ENCODE measurements at regions not wholly inside any gene's neighbourhood (a gene's known extent, or its start where the extent isn't known, plus 50 kb on each side); places are given as distances from the start of the nearest gene placed in this dataset.
A peak's percentile ranks its signal among the peaks of the same experiment; 100 is the strongest.
"Not testable (repeated sequence)": the region's sequence is repeated elsewhere in the genome, so short reads cannot be mapped to it uniquely, and the experiment has no call there.

DNA sequence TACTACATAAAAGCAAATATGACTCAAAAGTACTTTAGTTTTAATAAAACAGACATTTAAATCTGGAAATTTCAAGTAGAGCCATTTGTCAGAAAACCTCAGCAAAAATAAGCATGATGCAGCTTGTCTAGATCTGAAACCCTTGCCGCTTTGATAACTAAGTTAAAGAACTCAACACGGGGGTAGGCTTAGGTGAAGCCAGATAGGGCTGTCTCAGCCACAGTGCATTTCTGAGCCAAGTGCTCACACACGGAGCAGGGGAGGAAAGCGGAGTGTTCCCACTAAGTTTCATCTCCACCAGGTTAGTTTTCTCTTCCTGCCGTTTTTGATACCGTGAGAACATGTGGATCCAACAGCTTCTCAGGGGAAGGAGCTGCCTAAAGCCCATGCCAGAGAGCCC, 303.5 kb downstream of the BCL2L11 start:
- H3K27ac Mint-ChIP-seq (ENCODE audit: low read depth, unreplicated experiment); DNase-seq (ENCODE audit: unreplicated experiment); H3K4me1 Mint-ChIP-seq (ENCODE audit: insufficient read depth, unreplicated experiment); CTCF ChIA-PET; H3K9me3 Mint-ChIP-seq (ENCODE audit: unreplicated experiment); H3K4me3 Mint-ChIP-seq (ENCODE audit: unreplicated experiment); H3K36me3 Mint-ChIP-seq (ENCODE audit: insufficient read depth, unreplicated experiment); H3K27me3 Mint-ChIP-seq (ENCODE audit: insufficient read depth, unreplicated experiment); POLR2A ChIA-PET; BruUV-seq (replicated peaks); intact Hi-C loops (cut with micrococcal nuclease): not testable (repeated sequence)

DNA sequence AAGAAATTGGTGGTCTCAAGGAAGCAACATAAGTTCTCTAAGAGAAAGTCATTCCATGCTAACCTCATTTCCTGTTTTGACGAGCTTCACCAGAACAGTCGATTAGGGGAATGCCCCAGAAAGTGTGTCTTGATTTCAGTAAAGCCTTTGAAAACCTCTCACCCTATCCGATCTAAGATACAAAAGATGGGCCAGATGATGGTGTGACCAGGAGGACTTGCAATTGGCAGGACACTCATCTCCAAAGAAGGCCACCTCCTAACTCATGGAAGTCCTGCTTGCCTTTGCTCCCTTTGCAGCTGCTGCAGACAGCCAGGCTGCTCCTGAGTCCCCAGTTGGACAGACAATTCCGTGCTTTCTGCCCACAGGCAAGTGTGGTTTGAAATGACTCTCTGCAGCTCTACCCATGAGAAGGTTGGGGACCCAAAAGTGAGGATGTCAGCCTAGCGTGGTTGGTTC, 304.2 kb downstream of the BCL2L11 start:
- intact Hi-C loops (cut with micrococcal nuclease); POLR2A ChIA-PET; H3K36me3 Mint-ChIP-seq (ENCODE audit: insufficient read depth, unreplicated experiment); CTCF ChIA-PET; H3K27me3 Mint-ChIP-seq (ENCODE audit: insufficient read depth, unreplicated experiment); H3K27ac Mint-ChIP-seq (ENCODE audit: low read depth, unreplicated experiment); H3K9me3 Mint-ChIP-seq (ENCODE audit: unreplicated experiment); H3K4me3 Mint-ChIP-seq (ENCODE audit: unreplicated experiment); H3K4me1 Mint-ChIP-seq (ENCODE audit: insufficient read depth, unreplicated experiment); DNase-seq (ENCODE audit: unreplicated experiment); BruUV-seq (replicated peaks): not testable (repeated sequence)

DNA sequence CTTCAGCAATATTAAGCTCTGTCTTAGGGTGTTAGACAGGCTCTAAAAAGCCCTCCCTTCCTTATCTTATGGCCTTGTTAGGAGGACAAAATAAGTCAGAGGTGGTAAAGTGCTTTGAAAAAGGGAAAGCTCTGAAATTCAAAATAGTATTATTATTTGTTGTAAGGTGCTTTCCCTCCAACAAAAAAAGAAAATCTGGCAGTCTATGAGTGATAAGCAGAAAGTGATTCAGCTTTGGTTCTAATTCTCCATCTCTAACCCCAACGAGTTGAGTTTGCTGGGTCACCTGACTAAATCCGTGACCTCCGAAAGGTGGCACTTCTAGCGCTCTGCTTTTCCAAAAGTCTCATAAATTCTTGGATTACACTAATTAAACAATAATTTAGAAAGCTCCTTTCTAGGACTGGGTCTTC, 305.1 kb downstream of the BCL2L11 start:
- H3K4me3 Mint-ChIP-seq (ENCODE audit: unreplicated experiment); POLR2A ChIA-PET; intact Hi-C loops (cut with micrococcal nuclease); DNase-seq (ENCODE audit: unreplicated experiment); H3K27ac Mint-ChIP-seq (ENCODE audit: low read depth, unreplicated experiment); H3K27me3 Mint-ChIP-seq (ENCODE audit: insufficient read depth, unreplicated experiment); H3K9me3 Mint-ChIP-seq (ENCODE audit: unreplicated experiment); CTCF ChIA-PET; H3K36me3 Mint-ChIP-seq (ENCODE audit: insufficient read depth, unreplicated experiment); H3K4me1 Mint-ChIP-seq (ENCODE audit: insufficient read depth, unreplicated experiment): not testable (repeated sequence)
- BruUV-seq (replicated peaks) = TSS peak; percentile 10

DNA sequence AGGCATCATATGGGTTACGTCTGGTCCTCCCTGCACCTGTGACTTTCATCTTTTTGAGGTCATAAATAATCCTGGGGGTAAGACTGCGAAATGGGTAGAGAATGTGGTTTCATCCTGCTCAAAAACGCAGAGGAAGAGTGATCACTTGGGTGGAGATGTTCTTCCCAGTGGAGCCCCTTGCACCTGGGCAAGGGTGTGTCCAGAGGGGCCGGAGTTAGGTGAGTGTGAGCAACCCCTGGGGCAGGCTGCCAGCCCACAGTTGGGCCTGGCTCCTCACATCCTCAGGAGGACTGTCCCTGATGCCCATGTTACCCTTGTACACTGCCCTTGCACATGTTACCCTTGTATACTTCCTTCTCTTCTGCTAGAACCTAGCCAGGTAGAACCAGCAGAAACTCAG, 306.6 kb downstream of the BCL2L11 start:
- H3K27me3 Mint-ChIP-seq (ENCODE audit: insufficient read depth, unreplicated experiment); intact Hi-C loops (cut with micrococcal nuclease); POLR2A ChIA-PET; H3K4me3 Mint-ChIP-seq (ENCODE audit: unreplicated experiment); H3K27ac Mint-ChIP-seq (ENCODE audit: low read depth, unreplicated experiment); CTCF ChIA-PET; H3K9me3 Mint-ChIP-seq (ENCODE audit: unreplicated experiment); H3K36me3 Mint-ChIP-seq (ENCODE audit: insufficient read depth, unreplicated experiment); DNase-seq (ENCODE audit: unreplicated experiment); BruUV-seq (replicated peaks); H3K4me1 Mint-ChIP-seq (ENCODE audit: insufficient read depth, unreplicated experiment): not testable (repeated sequence)

DNA sequence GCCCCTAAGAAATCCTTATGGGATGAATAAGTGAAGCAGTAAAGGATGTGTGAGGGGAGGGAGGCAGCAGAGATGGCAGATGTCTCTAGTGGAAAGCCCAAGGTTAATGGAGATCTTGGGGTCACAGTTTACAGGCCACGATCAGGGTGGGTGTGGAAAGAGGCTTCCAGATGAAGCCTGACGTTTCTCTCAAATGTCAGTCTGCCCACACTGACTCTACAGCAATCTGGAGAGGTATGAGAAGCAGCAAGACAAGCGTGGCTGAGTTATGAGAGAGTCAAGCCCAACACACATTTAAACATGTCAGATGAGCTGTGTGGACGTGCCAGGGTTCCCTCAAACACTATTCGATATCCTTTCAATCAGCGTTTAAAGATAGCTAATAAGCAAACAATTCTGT, 308.2 kb downstream of the BCL2L11 start:
- H3K27me3 Mint-ChIP-seq (ENCODE audit: insufficient read depth, unreplicated experiment); POLR2A ChIA-PET; intact Hi-C loops (cut with micrococcal nuclease); H3K4me1 Mint-ChIP-seq (ENCODE audit: insufficient read depth, unreplicated experiment); H3K9me3 Mint-ChIP-seq (ENCODE audit: unreplicated experiment); H3K36me3 Mint-ChIP-seq (ENCODE audit: insufficient read depth, unreplicated experiment); CTCF ChIA-PET; DNase-seq (ENCODE audit: unreplicated experiment); H3K4me3 Mint-ChIP-seq (ENCODE audit: unreplicated experiment); H3K27ac Mint-ChIP-seq (ENCODE audit: low read depth, unreplicated experiment); BruUV-seq (replicated peaks): not testable (repeated sequence)

DNA sequence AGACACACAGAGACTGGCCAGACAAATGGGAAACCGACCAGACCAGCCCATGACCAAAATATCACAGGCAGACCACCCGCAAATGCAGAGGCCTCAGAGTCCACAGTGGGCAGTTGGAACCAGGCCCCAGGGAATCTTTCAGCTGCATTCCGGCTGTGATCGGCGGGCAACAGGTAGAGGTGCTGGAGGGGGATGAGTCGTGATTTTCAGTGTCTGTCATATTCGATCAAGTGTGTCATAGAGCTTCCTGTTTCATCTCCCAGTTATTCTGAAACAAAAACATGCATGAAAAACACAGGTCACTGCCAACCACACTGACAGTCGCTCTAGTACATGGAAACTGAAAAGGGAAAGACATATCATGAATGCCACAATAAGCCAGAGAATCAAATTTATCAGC, 308.6 kb downstream of the BCL2L11 start:
- POLR2A ChIA-PET; H3K9me3 Mint-ChIP-seq (ENCODE audit: unreplicated experiment); intact Hi-C loops (cut with micrococcal nuclease); DNase-seq (ENCODE audit: unreplicated experiment); H3K4me1 Mint-ChIP-seq (ENCODE audit: insufficient read depth, unreplicated experiment); H3K4me3 Mint-ChIP-seq (ENCODE audit: unreplicated experiment); H3K36me3 Mint-ChIP-seq (ENCODE audit: insufficient read depth, unreplicated experiment); BruUV-seq (replicated peaks); H3K27ac Mint-ChIP-seq (ENCODE audit: low read depth, unreplicated experiment); CTCF ChIA-PET; H3K27me3 Mint-ChIP-seq (ENCODE audit: insufficient read depth, unreplicated experiment): not testable (repeated sequence)

DNA sequence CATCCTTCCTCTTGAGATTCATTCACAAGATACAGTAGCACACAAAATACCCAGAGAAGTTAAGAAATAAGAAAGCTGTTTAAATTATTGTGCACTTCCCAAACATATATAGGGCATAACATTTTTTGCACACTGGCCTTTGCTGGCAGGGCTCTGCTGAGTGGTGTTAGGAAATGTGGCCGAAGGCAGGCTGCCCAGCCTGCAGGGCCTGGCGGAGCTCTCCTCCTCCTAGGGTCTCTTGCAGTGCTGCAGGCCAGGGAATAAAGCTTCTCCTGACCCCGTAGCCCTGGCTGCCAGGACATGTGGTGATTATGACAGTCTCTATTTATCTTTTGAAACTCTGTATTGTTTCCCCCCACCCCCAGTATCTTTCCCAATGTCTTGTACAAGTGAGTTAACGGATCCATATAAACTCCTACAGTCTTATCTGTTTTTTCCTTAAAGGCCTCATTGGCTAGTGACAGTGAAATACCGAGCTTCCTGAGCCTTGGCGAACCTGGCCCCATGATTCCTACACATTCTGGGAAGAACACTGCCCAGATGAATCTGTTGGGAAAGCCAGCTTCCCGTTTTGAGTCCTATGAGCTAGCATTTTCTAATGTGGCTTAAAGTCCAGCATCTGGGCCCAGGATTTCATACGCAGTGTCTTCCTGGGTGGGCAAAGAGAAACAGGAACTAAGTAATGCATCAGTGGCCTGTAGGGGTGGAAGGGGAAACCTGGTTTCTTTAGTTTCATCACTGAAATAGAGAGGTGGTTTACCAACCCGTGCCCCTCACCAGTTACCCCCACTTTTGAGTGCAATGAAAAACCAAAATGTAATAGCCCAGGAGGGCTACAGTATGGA, 310.3 kb downstream of the BCL2L11 start:
- DNase-seq (ENCODE audit: unreplicated experiment); H3K4me1 Mint-ChIP-seq (ENCODE audit: insufficient read depth, unreplicated experiment); H3K27ac Mint-ChIP-seq (ENCODE audit: low read depth, unreplicated experiment); BruUV-seq (replicated peaks); POLR2A ChIA-PET; CTCF ChIA-PET; H3K27me3 Mint-ChIP-seq (ENCODE audit: insufficient read depth, unreplicated experiment); H3K36me3 Mint-ChIP-seq (ENCODE audit: insufficient read depth, unreplicated experiment); H3K9me3 Mint-ChIP-seq (ENCODE audit: unreplicated experiment); intact Hi-C loops (cut with micrococcal nuclease); H3K4me3 Mint-ChIP-seq (ENCODE audit: unreplicated experiment): not testable (repeated sequence)

DNA sequence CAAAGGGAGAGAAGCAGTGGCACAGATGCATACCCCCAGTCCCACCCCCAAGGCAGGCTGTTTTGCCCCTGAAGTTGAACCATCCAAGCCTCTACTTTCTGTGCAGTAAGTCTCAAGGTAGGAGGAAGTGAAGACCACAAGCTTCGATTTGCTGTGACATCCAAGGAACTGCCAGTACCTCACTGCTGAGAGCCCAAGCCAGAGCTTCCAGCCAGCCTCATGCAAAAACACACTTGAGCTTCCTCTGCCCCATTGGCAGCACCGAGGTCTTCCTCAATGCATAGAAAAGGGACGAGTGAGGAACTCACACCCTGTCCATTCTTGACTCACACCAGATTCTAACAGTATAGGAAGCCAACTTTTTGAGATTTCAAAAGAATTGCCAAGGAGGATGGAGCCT, 311.7 kb downstream of the BCL2L11 start:
- CTCF ChIA-PET; H3K9me3 Mint-ChIP-seq (ENCODE audit: unreplicated experiment); BruUV-seq (replicated peaks); intact Hi-C loops (cut with micrococcal nuclease); H3K36me3 Mint-ChIP-seq (ENCODE audit: insufficient read depth, unreplicated experiment); DNase-seq (ENCODE audit: unreplicated experiment); POLR2A ChIA-PET; H3K27me3 Mint-ChIP-seq (ENCODE audit: insufficient read depth, unreplicated experiment); H3K27ac Mint-ChIP-seq (ENCODE audit: low read depth, unreplicated experiment); H3K4me1 Mint-ChIP-seq (ENCODE audit: insufficient read depth, unreplicated experiment); H3K4me3 Mint-ChIP-seq (ENCODE audit: unreplicated experiment): not testable (repeated sequence)

DNA sequence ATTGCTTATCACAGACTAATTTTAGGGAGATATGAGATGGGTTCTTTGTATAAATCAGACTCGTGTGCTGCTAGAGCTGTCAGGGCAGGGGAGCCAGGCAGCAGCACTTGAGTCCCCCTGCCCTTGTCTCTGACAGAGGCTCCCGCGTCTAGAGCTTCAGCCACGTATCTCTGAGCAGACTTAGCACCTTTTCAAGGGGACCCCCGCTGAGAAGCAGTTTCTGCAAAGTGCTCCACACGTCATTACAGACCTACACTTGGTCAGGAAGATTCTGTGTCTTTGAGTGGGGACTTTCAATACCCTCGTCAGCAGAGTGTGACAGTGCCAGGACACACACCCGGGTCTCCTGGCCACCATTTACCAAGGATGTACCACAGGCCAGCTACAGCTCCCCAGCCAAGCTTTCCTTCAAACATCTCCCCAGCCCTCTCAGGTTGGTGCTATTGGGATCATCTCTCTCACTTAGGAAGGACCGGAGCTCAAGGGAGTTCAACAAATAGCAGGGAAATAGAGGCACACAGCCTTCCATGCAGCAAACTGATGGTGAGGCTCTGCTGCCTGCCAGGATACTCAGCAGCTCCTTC, 312.3 kb downstream of the BCL2L11 start:
- intact Hi-C loops (cut with micrococcal nuclease); BruUV-seq (replicated peaks); DNase-seq (ENCODE audit: unreplicated experiment); H3K27me3 Mint-ChIP-seq (ENCODE audit: insufficient read depth, unreplicated experiment); POLR2A ChIA-PET; H3K9me3 Mint-ChIP-seq (ENCODE audit: unreplicated experiment); H3K27ac Mint-ChIP-seq (ENCODE audit: low read depth, unreplicated experiment); H3K36me3 Mint-ChIP-seq (ENCODE audit: insufficient read depth, unreplicated experiment); H3K4me1 Mint-ChIP-seq (ENCODE audit: insufficient read depth, unreplicated experiment); H3K4me3 Mint-ChIP-seq (ENCODE audit: unreplicated experiment); CTCF ChIA-PET: not testable (repeated sequence)

Data from MCF 10A (cell line).